MM.1S (cell line): ENCODE measurements at regions not wholly inside any gene's neighbourhood (a gene's known extent, or its start where the extent isn't known, plus 50 kb on each side); places are given as distances from the start of the nearest gene placed in this dataset.

Source experiments
- DNase-seq: peaks from one replicate; pipeline ENCODE4 v3.0.0-alpha.2; 2015
- H2AFZ ChIP-seq: fragments of 300-600 bp; sonication (generic); 2 replicates; pipeline ENCODE4 v1.6.0; 2016; ENCODE audit warnings: antibody characterized with exemption, low read length
- H3F3A ChIP-seq: fragments of 300-600 bp; sonication (generic); 2 replicates; pipeline ENCODE4 v1.6.1; 2016; ENCODE audit warnings: mild to moderate bottlenecking, antibody characterized with exemption, low read length, moderate library complexity, mixed read lengths; ENCODE audit not compliant: insufficient read depth
- H3K27ac ChIP-seq: fragments of 300-600 bp; sonication (generic); 2 replicates; pipeline ENCODE4 v1.5.1; 2016; ENCODE audit warnings: mild to moderate bottlenecking, low read length
- H3K27me3 ChIP-seq: fragments of 300-600 bp; sonication (generic); replicated peaks from 2 replicates; pipeline ENCODE4 v1.6.0; 2016; ENCODE audit warnings: low read length; ENCODE audit not compliant: insufficient read depth
- H3K36me3 ChIP-seq: fragments of 300-600 bp; sonication (generic); replicated peaks from 2 replicates; pipeline ENCODE4 v1.6.1; 2016; ENCODE audit warnings: mild to moderate bottlenecking, low read length, mixed read lengths; ENCODE audit not compliant: insufficient read depth
- H3K4me1 ChIP-seq: fragments of 300-600 bp; sonication (generic); 2 replicates; pipeline ENCODE4 v1.6.1; 2016; ENCODE audit warnings: low read length, mixed read lengths
- H3K4me2 ChIP-seq: fragments of 300-600 bp; sonication (generic); 2 replicates; pipeline ENCODE4 v1.6.0; 2016; ENCODE audit warnings: low read depth, low read length
- H3K4me3 ChIP-seq: fragments of 300-600 bp; sonication (generic); 2 replicates; pipeline ENCODE4 v1.5.1; 2016; ENCODE audit warnings: low read length, mixed read lengths
- H3K79me2 ChIP-seq: fragments of 300-600 bp; sonication (generic); 2 replicates; pipeline ENCODE4 v1.6.1; 2016; ENCODE audit warnings: mixed run types, low read length, mixed read lengths
- H3K9ac ChIP-seq: fragments of 300-600 bp; sonication (generic); 2 replicates; pipeline ENCODE4 v1.6.1; 2016; ENCODE audit warnings: low read length, mixed read lengths
- H3K9me2 ChIP-seq: fragments of 300-600 bp; sonication (generic); replicated peaks from 2 replicates; pipeline ENCODE4 v1.6.1; 2016; ENCODE audit warnings: mild to moderate bottlenecking, low read length, mixed read lengths; ENCODE audit not compliant: insufficient read depth
- H3K9me3 ChIP-seq: fragments of 300-600 bp; sonication (generic); replicated peaks from 2 replicates; pipeline ENCODE4 v1.6.1; 2016; ENCODE audit warnings: mild to moderate bottlenecking, low read length, mixed read lengths; ENCODE audit not compliant: insufficient read depth
- H4K20me1 ChIP-seq: fragments of 300-600 bp; sonication (generic); 2 replicates; pipeline ENCODE4 v1.6.1; 2016; ENCODE audit warnings: mild to moderate bottlenecking, low read length, moderate library complexity, mixed read lengths; ENCODE audit not compliant: insufficient read depth
- EZH2 ChIP-seq: fragments of 300-600 bp; sonication (generic); optimal IDR thresholded peaks from 2 replicates; pipeline ENCODE3; 2017; ENCODE audit warnings: low read depth, mild to moderate bottlenecking, antibody characterized with exemption, low read length, mixed read lengths
- EZH2phosphoT487 ChIP-seq: fragments of 300-600 bp; sonication (generic); IDR thresholded peaks from 2 replicates; pipeline ENCODE4 v1.6.1; 2018; ENCODE audit warnings: antibody characterized with exemption, low read length
- TF ChIP-seq, protein P1 (sequence below): fragments of 300-600 bp; sonication (generic); IDR thresholded peaks from 2 replicates; pipeline ENCODE4 v1.5.1; 2016; ENCODE audit warnings: antibody characterized with exemption, low read length, mixed read lengths

DNA sequence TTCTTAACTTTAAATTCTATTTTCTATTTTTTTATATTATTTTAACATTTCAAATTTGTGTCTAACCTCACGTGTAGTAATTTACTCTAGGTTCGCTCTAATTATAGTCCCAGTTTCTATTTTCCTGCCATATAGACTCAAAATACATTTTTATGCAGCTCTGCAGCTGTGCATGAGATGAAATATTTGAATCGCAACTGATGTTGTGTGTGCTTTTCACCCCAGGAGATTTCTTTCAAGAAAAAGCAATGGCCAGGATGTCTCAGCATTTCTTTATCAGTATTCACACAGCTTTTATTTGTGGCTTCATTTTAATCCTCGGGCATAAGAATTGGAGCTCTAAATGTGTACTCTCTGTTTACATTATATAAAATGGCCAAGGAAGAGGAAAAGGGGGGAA lies 157.6 kb downstream of the HDGFL1 start:
- no peaks in the 10 kb centered on the region for H3K9me2 ChIP-seq
- no peaks in the 10 kb centered on the region for H3K27me3 ChIP-seq
- no peak for DNase-seq
- no peaks in the 10 kb centered on the region for H3K36me3 ChIP-seq
- H3K9me3 ChIP-seq: no peaks in the 10 kb centered on the region
- H3K4me2 ChIP-seq: no peak overlapping the region
- no peak overlapping the region for H3K9ac ChIP-seq
- H3K79me2 ChIP-seq: no peaks in the 10 kb centered on the region
- TF ChIP-seq EZH2 (no peak), EZH2phosphoT487 (no peak)
- TF ChIP-seq, protein P1, sequence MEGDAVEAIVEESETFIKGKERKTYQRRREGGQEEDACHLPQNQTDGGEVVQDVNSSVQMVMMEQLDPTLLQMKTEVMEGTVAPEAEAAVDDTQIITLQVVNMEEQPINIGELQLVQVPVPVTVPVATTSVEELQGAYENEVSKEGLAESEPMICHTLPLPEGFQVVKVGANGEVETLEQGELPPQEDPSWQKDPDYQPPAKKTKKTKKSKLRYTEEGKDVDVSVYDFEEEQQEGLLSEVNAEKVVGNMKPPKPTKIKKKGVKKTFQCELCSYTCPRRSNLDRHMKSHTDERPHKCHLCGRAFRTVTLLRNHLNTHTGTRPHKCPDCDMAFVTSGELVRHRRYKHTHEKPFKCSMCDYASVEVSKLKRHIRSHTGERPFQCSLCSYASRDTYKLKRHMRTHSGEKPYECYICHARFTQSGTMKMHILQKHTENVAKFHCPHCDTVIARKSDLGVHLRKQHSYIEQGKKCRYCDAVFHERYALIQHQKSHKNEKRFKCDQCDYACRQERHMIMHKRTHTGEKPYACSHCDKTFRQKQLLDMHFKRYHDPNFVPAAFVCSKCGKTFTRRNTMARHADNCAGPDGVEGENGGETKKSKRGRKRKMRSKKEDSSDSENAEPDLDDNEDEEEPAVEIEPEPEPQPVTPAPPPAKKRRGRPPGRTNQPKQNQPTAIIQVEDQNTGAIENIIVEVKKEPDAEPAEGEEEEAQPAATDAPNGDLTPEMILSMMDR: no peak
- H3K27ac ChIP-seq: no peak overlapping the region
- no peaks in the 10 kb centered on the region for H3K4me1 ChIP-seq
- no peaks in the 10 kb centered on the region for H4K20me1 ChIP-seq
- no peak overlapping the region for H2AFZ ChIP-seq
- no peak overlapping the region for H3K4me3 ChIP-seq
- H3F3A ChIP-seq: no peaks in the 10 kb centered on the region; the same call in 1 of the 2 replicates

DNA sequence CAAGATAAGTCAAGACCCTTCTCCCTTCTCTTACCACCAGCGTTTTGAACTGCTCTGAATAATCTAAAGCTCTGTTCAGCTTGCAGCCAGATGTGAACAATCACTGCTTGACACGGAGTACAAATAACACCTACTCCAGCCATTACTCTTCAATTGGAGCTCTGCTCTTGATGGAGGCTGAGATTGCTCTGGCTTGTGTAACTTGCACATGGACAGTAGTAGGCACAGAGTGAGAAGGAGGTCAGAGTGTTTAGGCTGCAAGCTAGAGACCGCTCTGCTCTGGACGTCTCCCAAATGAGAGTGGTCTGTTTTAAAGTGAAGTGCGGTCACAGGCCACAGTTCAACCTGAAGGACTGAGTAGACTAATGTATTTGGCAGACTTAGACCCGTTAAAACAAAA lies 158.3 kb downstream of the HDGFL1 start:
- no peaks in the 10 kb centered on the region for H3K79me2 ChIP-seq
- no peak overlapping the region for H2AFZ ChIP-seq
- H3K9me2 ChIP-seq: no peaks in the 10 kb centered on the region
- H3F3A ChIP-seq: no peaks in the 10 kb centered on the region; the same call in 1 of the 2 replicates
- no peaks in the 10 kb centered on the region for H3K27me3 ChIP-seq
- H3K27ac ChIP-seq: no peak overlapping the region
- H3K9ac ChIP-seq: no peak overlapping the region
- no peaks in the 10 kb centered on the region for H3K36me3 ChIP-seq
- TF ChIP-seq EZH2 (no peak), EZH2phosphoT487 (no peak)
- TF ChIP-seq, protein P1: no peak
- H3K9me3 ChIP-seq: no peaks in the 10 kb centered on the region
- no peak for DNase-seq
- no peaks in the 10 kb centered on the region for H4K20me1 ChIP-seq
- H3K4me3 ChIP-seq: no peak overlapping the region
- no peaks in the 10 kb centered on the region for H3K4me1 ChIP-seq
- H3K4me2 ChIP-seq: no peak overlapping the region

DNA sequence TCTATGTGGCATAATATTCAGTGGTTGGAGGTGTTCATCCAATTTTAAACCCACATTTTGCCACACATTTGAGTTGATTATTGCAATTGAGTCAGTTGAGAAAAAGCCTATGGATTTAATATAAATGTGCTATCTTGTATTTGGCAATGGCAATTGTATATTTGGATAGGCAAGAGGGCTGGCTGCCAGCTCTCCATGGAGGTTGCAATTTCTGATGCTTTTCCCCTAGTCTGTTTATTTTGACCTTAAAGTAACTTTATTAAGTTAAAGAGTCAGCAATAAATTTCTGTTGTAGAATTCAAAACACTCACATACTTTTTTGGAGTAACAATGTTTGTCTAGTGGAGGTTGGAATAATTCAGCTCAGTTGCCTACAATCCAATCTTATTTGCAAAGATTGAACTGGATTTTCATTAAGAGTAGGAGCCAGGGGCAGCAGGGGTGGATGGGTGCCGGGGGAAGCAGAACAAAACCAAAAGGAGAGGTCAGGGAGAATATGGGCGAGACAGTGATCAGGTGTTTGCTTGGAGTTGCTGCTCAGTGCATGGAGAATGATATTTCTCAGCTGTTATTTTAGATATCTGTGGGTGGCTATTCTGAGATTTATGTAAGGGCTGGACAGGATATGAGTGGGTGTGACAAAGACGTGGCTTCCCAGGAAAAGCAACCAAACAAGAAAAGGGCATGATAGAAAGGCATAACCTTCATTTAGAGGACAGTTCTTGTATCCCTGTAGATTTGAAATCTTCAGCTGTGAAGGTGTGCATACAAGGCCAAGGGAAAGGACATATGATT lies 163.0 kb downstream of the HDGFL1 start:
- no peaks in the 10 kb centered on the region for H3K27me3 ChIP-seq
- no peak overlapping the region for H3K9ac ChIP-seq
- H3K9me3 ChIP-seq: no peaks in the 10 kb centered on the region
- no peak for DNase-seq
- H3F3A ChIP-seq: no peaks in the 10 kb centered on the region
- TF ChIP-seq EZH2 (no peak), EZH2phosphoT487 (no peak)
- TF ChIP-seq, protein P1: no peak
- no peaks in the 10 kb centered on the region for H3K9me2 ChIP-seq
- no peaks in the 10 kb centered on the region for H3K36me3 ChIP-seq
- H3K4me1 ChIP-seq: no peaks in the 10 kb centered on the region
- no peaks in the 10 kb centered on the region for H3K79me2 ChIP-seq
- no peak overlapping the region for H3K27ac ChIP-seq
- no peak overlapping the region for H3K4me3 ChIP-seq
- H3K4me2 ChIP-seq: no peak overlapping the region
- H2AFZ ChIP-seq: no peak overlapping the region
- H4K20me1 ChIP-seq: no peaks in the 10 kb centered on the region
